Keratinocyte (primary cell): ENCODE measurements at regions not wholly inside any gene's neighbourhood (a gene's known extent, or its start where the extent isn't known, plus 50 kb on each side); places are given as distances from the start of the nearest gene placed in this dataset.

Source experiments
- DNase-seq: peaks from one replicate; pipeline ENCODE4 v3.0.0-alpha.2; 2011; ENCODE audit warnings: low read depth, missing footprints, low spot score
- FAIRE-seq: peaks from 2 replicates; lab custom pipeline; 2011; peaks lifted over from hg19 to GRCh38; lab: Jason Lieb, UNC
- H2AFZ ChIP-seq: 2 replicates; pipeline ENCODE4 v1.6.0; 2012; ENCODE audit warnings: low read length, control low read depth, inconsistent platforms; ENCODE audit not compliant: control insufficient read depth
- H3K27ac ChIP-seq: 2 replicates; pipeline ENCODE4 v1.5.1; 2011; ENCODE audit warnings: low read length; ENCODE audit not compliant: control insufficient read depth, insufficient read depth
- H3K27me3 ChIP-seq: 3 replicates; pipeline ENCODE4 v1.6.0; 2011; ENCODE audit warnings: low read length; ENCODE audit not compliant: control insufficient read depth, insufficient read depth; ENCODE audit errors: extremely low read depth
- H3K36me3 ChIP-seq, 2 experiments: 2 replicates in 1 of 2; 3 replicates in 1 of 2; pipeline ENCODE4 v1.5.1; 2011; ENCODE audit warnings: low read length in 2 of 2, mild to moderate bottlenecking in 1 of 2; ENCODE audit not compliant: control insufficient read depth in 2 of 2, insufficient read depth in 2 of 2; ENCODE audit errors: extremely low read depth in 1 of 2
- H3K4me1 ChIP-seq: 3 replicates; pipeline ENCODE4 v1.5.1; 2011; ENCODE audit warnings: low read length; ENCODE audit not compliant: control insufficient read depth, insufficient read depth; ENCODE audit errors: extremely low read depth
- H3K4me2 ChIP-seq: 3 replicates; pipeline ENCODE4 v1.6.0; 2011; ENCODE audit warnings: low read depth, low read length; ENCODE audit not compliant: control insufficient read depth, insufficient read depth; ENCODE audit errors: extremely low read depth
- H3K4me3 ChIP-seq, 3 experiments: fragments of 200-600 bp in 1 of 3; sonication (generic) in 1 of 3; 2 replicates in 2 of 3; 3 replicates in 1 of 3; pipeline ENCODE4 v1.5.1; 2011 to 2016; ENCODE audit warnings: low read length in 3 of 3, mild to moderate bottlenecking in 3 of 3, control low read depth in 2 of 3, inconsistent platforms in 1 of 3, low read depth in 1 of 3, mixed read lengths in 1 of 3, mixed run types in 1 of 3, moderate library complexity in 1 of 3; ENCODE audit not compliant: control insufficient read depth in 2 of 3, insufficient read depth in 2 of 3; ENCODE audit errors: extremely low read depth in 1 of 3
- H3K79me2 ChIP-seq: 2 replicates; pipeline ENCODE4 v1.6.0; 2012; ENCODE audit warnings: low read length; ENCODE audit not compliant: control insufficient read depth, insufficient read depth
- H3K9ac ChIP-seq: 3 replicates; pipeline ENCODE4 v1.6.0; 2011; ENCODE audit warnings: low read length; ENCODE audit not compliant: control insufficient read depth, insufficient read depth; ENCODE audit errors: extremely low read depth
- H3K9me1 ChIP-seq: 3 replicates; pipeline ENCODE4 v1.6.0; 2011; ENCODE audit warnings: low read length; ENCODE audit not compliant: control insufficient read depth, insufficient read depth; ENCODE audit errors: extremely low read depth
- H3K9me3 ChIP-seq: 2 replicates; pipeline ENCODE4 v1.5.1; 2012; ENCODE audit warnings: low read depth, low read length; ENCODE audit not compliant: control insufficient read depth
- H4K20me1 ChIP-seq: 3 replicates; pipeline ENCODE4 v1.6.0; 2011; ENCODE audit warnings: low read length; ENCODE audit not compliant: control insufficient read depth, insufficient read depth; ENCODE audit errors: extremely low read depth
- CTCF ChIP-seq, 3 experiments: IDR thresholded peaks in 1 of 3; conservative IDR thresholded peaks in 1 of 3; optimal IDR thresholded peaks in 1 of 3; 2 replicates in 2 of 3; 3 replicates in 1 of 3; pipeline versions ENCODE3 to v1.5.1; 2011; ENCODE audit warnings: low read length in 3 of 3, mild to moderate bottlenecking in 3 of 3, moderate library complexity in 2 of 3, control low read depth in 1 of 3, inconsistent platforms in 1 of 3; ENCODE audit not compliant: insufficient read depth in 2 of 3; ENCODE audit errors: extremely low read depth in 1 of 3
- EZH2 ChIP-seq: IDR thresholded peaks from one replicate; pipeline ENCODE4 v1.6.1; 2012; ENCODE audit warnings: inconsistent platforms, mild to moderate bottlenecking, low read length, moderate library complexity
- dilution Hi-C: fragments of 300-500 bp; cut with MboI; formaldehyde crosslinking; loops from one replicate; pipeline ENCODE4 v1.7.0; 2020; ENCODE audit warnings: low sequenced_read_pairs; ENCODE audit not compliant: extremely low pct_ligation_motif_present

- no peak overlapping the region for H3K4me3 ChIP-seq
- H3K9ac ChIP-seq: no peak overlapping the region
- no peaks in the 10 kb centered on the region for H3K79me2 ChIP-seq
- DNase-seq: no peak
- no peaks in the 10 kb centered on the region for H3K9me1 ChIP-seq
- H2AFZ ChIP-seq: no peak overlapping the region
- no peak overlapping the region for H3K27ac ChIP-seq
- H3K4me2 ChIP-seq: no peak overlapping the region
- TF ChIP-seq CTCF (optimal IDR thresholded peaks at IDR 0.05 in 1 of 3, IDR thresholded peaks at IDR 0.05 in 1 of 3, conservative IDR thresholded peaks at IDR 0.05 in 1 of 3; ENCODE audit: extremely low read depth in 1 of 3, insufficient read depth in 2 of 3, low read length in 3 of 3): no peak
- no peak for TF ChIP-seq EZH2
- H3K9me3 ChIP-seq: no peaks in the 10 kb centered on the region
- no peaks in the 10 kb centered on the region for H3K36me3 ChIP-seq
- no peaks in the 10 kb centered on the region for H3K27me3 ChIP-seq
- no peaks in the 10 kb centered on the region for H3K4me1 ChIP-seq
- H4K20me1 ChIP-seq: no peaks in the 10 kb centered on the region
- dilution Hi-C loops: no loop called here
- no peak for FAIRE-seq
Observed at GRCh38 chr18:39549144-39549543, 1983.5 kb upstream of the CELF4 start.

DNA sequence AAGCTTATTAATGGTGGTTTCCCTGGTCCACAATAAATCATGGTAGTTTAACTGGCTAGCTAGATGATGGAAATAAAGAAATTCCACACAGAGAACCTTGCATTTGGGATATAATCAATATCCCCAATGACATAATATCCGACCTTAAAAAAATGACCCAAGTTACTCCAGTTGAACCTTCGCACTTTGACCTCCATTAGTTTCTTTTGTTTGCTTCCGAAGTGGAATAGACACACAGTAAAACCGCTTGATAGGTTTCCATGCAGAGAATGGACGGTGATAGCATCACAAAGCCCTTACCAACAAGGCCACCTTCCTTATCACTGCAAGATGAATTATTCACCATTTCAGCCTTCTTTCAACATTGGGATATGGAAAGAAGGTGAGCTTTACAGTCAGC, 1966.1 kb upstream of the CELF4 start:
- H3K9me1 ChIP-seq: no peaks in the 10 kb centered on the region
- no peaks in the 10 kb centered on the region for H4K20me1 ChIP-seq
- H3K4me2 ChIP-seq: no peak overlapping the region
- no peaks in the 10 kb centered on the region for H3K27me3 ChIP-seq
- H3K4me1 ChIP-seq: no peaks in the 10 kb centered on the region
- no peak for FAIRE-seq
- H3K4me3 ChIP-seq: no peak overlapping the region
- TF ChIP-seq EZH2 (no peak), CTCF (optimal IDR thresholded peaks at IDR 0.05 in 1 of 3, IDR thresholded peaks at IDR 0.05 in 1 of 3, conservative IDR thresholded peaks at IDR 0.05 in 1 of 3; ENCODE audit: extremely low read depth in 1 of 3, insufficient read depth in 2 of 3, low read length in 3 of 3) (no peak)
- no peaks in the 10 kb centered on the region for H3K79me2 ChIP-seq
- H3K27ac ChIP-seq: no peak overlapping the region
- no peaks in the 10 kb centered on the region for H3K9me3 ChIP-seq
- no peaks in the 10 kb centered on the region for H3K36me3 ChIP-seq
- dilution Hi-C loops: no loop called here
- H3K9ac ChIP-seq: no peak overlapping the region
- DNase-seq: no peak
- no peak overlapping the region for H2AFZ ChIP-seq
